ENCODE measurements at regions not wholly inside any gene's neighbourhood (a gene's known extent, or its start where the extent isn't known, plus 50 kb on each side); places are given as distances from the start of the nearest gene placed in this dataset.
"Not testable (repeated sequence)": the region's sequence is repeated elsewhere in the genome, so short reads cannot be mapped to it uniquely, and the experiment has no call there.

- not testable (repeated sequence) for TF ChIP-seq CTCF, POLR2A (IDR thresholded peaks at IDR 0.05)
Observed at GRCh38 chrX:66107860-66108259, 56.2 kb upstream of the HEPH start.
